Prostate gland (tissue), 2 donors: ENCODE measurements at regions not wholly inside any gene's neighbourhood (a gene's known extent, or its start where the extent isn't known, plus 50 kb on each side); places are given as distances from the start of the nearest gene placed in this dataset.

Source experiments
- DNase-seq: peaks from one replicate; pipeline ENCODE4 v3.0.0-alpha.2; 2019; ENCODE audit warnings: low spot score
- H3K27ac ChIP-seq, 2 donors: fragments of 200-600 bp; sonication (generic); 2 replicates each; pipeline ENCODE4 v1.5.1; 2017 to 2019
- H3K27me3 ChIP-seq: fragments of 200-600 bp; sonication (generic); replicated peaks from 2 replicates; pipeline ENCODE4 v1.5.1; 2019; ENCODE audit not compliant: insufficient read depth
- H3K36me3 ChIP-seq, 2 donors: fragments of 200-600 bp; sonication (generic); 1 replicate in 1 of 2; 2 replicates in 1 of 2; pipeline versions ENCODE4 v1.5.1 to v1.8.1; 2017 to 2019
- H3K4me1 ChIP-seq: fragments of 200-600 bp; sonication (generic); replicated peaks from 2 replicates; pipeline ENCODE4 v1.5.1; 2019
- H3K4me3 ChIP-seq, 2 donors: fragments of 200-600 bp; sonication (generic); 2 replicates each; pipeline ENCODE4 v1.5.1; 2017 to 2019
- H3K9me3 ChIP-seq: fragments of 200-600 bp; sonication (generic); 2 replicates; pipeline ENCODE4 v1.5.1; 2017
- POLR2A ChIP-seq: fragments of 450-650 bp; IDR thresholded peaks from one replicate; pipeline ENCODE4 v1.6.1; 2016; ENCODE audit warnings: antibody characterized with exemption, mild to moderate bottlenecking
- POLR2AphosphoS5 ChIP-seq: sonication (generic); formaldehyde crosslinking; IDR thresholded peaks from one replicate; pipeline ENCODE4 v1.6.1; 2017; ENCODE audit warnings: antibody characterized with exemption
- WGBS: methylation state at CpG from one replicate; pipeline ENCODE4 v1.1.5; 2018; 5-methylcytosine and 5-hydroxymethylcytosine counted together
- intact Hi-C: fragments of 100-400 bp; cut with DNase I; formaldehyde crosslinking; loops from one replicate; pipeline ENCODE4 v1.14.2; 2022
- TF ChIP-seq, protein P1 (sequence below), 4 experiments: fragments of 200-600 bp in 2 of 4; fragments of 450-650 bp in 2 of 4; sonication (generic) in 2 of 4; IDR thresholded peaks; 1 replicate in 3 of 4; 2 replicates in 1 of 4; pipeline ENCODE4 v1.5.1; 2016 to 2019; ENCODE audit warnings: antibody characterized with exemption in 4 of 4, mild to moderate bottlenecking in 2 of 4, moderate library complexity in 2 of 4

DNA sequence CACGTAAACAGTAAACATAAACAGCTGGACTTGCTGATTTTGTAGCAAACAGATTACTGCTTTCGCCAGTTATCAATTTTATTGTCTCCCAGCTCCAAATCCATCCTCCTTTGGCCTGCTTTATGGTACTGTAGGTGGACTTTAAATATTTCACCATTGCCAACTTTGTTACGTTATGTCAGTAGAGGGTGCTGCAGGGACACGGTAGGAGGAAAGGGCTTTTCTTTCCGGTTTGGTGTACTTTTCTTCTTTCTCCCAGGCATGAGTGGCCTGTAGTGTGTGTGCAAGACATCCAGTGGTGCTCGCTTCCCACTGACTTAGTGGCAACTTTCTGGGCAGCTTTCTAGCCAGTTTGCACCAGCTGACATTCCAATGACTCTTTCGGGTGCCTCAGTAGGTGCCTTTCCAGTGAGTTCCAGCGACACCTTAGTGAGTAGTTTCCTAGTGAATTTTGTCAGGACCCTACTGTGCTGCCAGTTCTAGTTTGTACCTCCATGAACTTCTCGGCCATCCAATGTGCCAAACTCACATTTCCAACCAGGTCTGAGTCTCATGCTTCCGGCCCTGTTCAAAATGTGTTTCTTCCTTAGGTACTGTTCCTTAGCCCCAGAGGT, 267.6 kb upstream of the TENM4 start:
- H3K4me1 ChIP-seq, result no peaks in the 10 kb centered on the region

GRCh38 chr11:79705648-79706047, 264.8 kb upstream of the TENM4 start:
- Histone ChIP-seq H3K4me1 (no peaks in the 10 kb centered on the region), H3K36me3 (no peaks in the 10 kb centered on the region), H3K27ac (no peak overlapping the region), H3K27me3 (no peaks in the 10 kb centered on the region), H3K4me3 (no peak overlapping the region), H3K9me3 (no peaks in the 10 kb centered on the region)
- TF ChIP-seq, protein P1, sequence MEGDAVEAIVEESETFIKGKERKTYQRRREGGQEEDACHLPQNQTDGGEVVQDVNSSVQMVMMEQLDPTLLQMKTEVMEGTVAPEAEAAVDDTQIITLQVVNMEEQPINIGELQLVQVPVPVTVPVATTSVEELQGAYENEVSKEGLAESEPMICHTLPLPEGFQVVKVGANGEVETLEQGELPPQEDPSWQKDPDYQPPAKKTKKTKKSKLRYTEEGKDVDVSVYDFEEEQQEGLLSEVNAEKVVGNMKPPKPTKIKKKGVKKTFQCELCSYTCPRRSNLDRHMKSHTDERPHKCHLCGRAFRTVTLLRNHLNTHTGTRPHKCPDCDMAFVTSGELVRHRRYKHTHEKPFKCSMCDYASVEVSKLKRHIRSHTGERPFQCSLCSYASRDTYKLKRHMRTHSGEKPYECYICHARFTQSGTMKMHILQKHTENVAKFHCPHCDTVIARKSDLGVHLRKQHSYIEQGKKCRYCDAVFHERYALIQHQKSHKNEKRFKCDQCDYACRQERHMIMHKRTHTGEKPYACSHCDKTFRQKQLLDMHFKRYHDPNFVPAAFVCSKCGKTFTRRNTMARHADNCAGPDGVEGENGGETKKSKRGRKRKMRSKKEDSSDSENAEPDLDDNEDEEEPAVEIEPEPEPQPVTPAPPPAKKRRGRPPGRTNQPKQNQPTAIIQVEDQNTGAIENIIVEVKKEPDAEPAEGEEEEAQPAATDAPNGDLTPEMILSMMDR (IDR thresholded peaks at IDR 0.05), result no peak
- 95% methylated on average over 5 of the region's 5 CpGs for WGBS
- intact Hi-C loops, result no loop called here
- no peak for DNase-seq

More for the DNA sequence above, 267.6 kb upstream of the TENM4 start:
- no peaks in the 10 kb centered on the region for H3K27me3 ChIP-seq
- WGBS, result 57% methylated on average over 10 of the region's 10 CpGs
- no peaks in the 10 kb centered on the region for H3K9me3 ChIP-seq
- intact Hi-C loops, result no loop called here
- no peak overlapping the region for H3K27ac ChIP-seq
- no peaks in the 10 kb centered on the region for H3K36me3 ChIP-seq
- DNase-seq, result no peak
- no peak for TF ChIP-seq POLR2A
- TF ChIP-seq, protein P1 (IDR thresholded peaks at IDR 0.05), result peak in 3 of 4 experiments; percentile 30 to 48 (median 48)
- no peak for TF ChIP-seq POLR2AphosphoS5
- no peak overlapping the region for H3K4me3 ChIP-seq

- no peaks in the 10 kb centered on the region for H3K36me3 ChIP-seq
- H3K27ac ChIP-seq, result no peak overlapping the region
- intact Hi-C loops, result no loop called here
- H3K4me3 ChIP-seq, result no peak overlapping the region
- no peaks in the 10 kb centered on the region for H3K9me3 ChIP-seq
- H3K27me3 ChIP-seq, result no peaks in the 10 kb centered on the region
- no peaks in the 10 kb centered on the region for H3K4me1 ChIP-seq
- TF ChIP-seq POLR2AphosphoS5, result no peak
- TF ChIP-seq, protein P1 (IDR thresholded peaks at IDR 0.05), result no peak
- WGBS, result 94% methylated on average over 3 of the region's 3 CpGs
- no peak for DNase-seq
These were observed 261.5 kb upstream of the TENM4 start for GRCh38 chr11:79702303-79702702.

DNA sequence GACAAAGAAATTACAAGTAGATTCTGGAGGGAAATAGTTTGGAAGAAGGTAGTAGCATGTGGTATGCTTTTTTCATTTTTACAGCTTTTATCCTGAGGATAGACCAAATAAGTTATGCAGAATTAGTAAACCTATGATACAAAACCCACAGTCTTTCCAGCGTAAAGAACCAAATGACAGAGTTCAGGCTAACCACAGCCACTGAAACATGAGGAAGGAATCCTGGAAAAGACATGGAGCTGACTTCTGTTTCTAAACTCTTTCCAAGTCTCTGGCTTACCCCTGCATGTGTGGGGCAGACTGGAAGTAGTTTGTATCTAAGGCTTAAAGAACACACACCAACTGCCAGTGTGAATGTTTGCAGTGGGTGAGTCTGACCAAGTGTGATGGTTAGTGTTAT, 258.4 kb upstream of the TENM4 start:
- no peak for DNase-seq
- H3K27me3 ChIP-seq, result no peaks in the 10 kb centered on the region
- no peak for TF ChIP-seq POLR2AphosphoS5
- TF ChIP-seq, protein P1 (IDR thresholded peaks at IDR 0.05), result no peak
- TF ChIP-seq POLR2A, result no peak
- H3K4me3 ChIP-seq, result no peak overlapping the region
- 88% methylated on average over 1 of the region's 1 CpG for WGBS
- no peak overlapping the region for H3K27ac ChIP-seq
- H3K9me3 ChIP-seq, result no peaks in the 10 kb centered on the region
- no peaks in the 10 kb centered on the region for H3K4me1 ChIP-seq
- H3K36me3 ChIP-seq, result no peaks in the 10 kb centered on the region
- intact Hi-C loops, result no loop called here

DNA sequence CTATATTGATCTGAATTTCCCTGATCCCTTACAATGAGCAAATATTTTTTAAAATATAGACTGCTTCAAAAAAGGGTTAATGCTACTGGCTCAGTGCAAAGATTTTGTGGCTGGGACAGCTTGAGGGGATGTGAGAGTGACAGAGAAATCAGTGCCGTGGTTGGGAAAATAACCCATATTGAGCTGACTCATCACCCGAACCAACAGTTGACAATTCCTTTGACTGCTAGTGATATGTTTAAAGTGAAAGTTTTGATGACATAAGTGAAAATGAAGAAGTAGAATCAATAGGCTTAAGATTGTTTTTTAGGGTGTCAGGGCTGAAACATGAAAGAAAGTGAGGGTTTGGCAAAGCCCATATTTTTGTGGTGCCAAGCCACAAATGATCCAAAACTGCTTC, 257.1 kb upstream of the TENM4 start:
- Histone ChIP-seq H3K4me1 (no peaks in the 10 kb centered on the region), H3K27me3 (no peaks in the 10 kb centered on the region), H3K9me3 (no peaks in the 10 kb centered on the region), H3K36me3 (no peaks in the 10 kb centered on the region), H3K27ac (no peak overlapping the region), H3K4me3 (no peak overlapping the region)
- TF ChIP-seq, protein P1 (IDR thresholded peaks at IDR 0.05), result no peak
- TF ChIP-seq POLR2A, result no peak
- TF ChIP-seq POLR2AphosphoS5, result no peak
- intact Hi-C loops, result no loop called here
- no peak for DNase-seq
- WGBS, result 67% methylated on average over 2 of the region's 2 CpGs
